Heart right ventricle (tissue), 16 donors: ENCODE measurements at regions not wholly inside any gene's neighbourhood (a gene's known extent, or its start where the extent isn't known, plus 50 kb on each side); places are given as distances from the start of the nearest gene placed in this dataset.

ENCODE experiments used
- ATAC-seq, 8 donors: fragments of 200-7000 bp; cut with Tn5 transposase; one replicate each; pipeline ENCODE4 v1.9.1; 2020; ENCODE audit warnings: mild to moderate bottlenecking in 8 of 8, moderate library complexity in 8 of 8, moderate number of reproducible peaks in 1 of 8
- DNase-seq, 2 donors: peaks; one replicate each; pipeline ENCODE4 v3.0.0-alpha.2; 2020
- H3K27ac ChIP-seq, 10 donors: fragments of 200-600 bp; sonication (generic) in 2 of 10; one replicate each; pipeline versions ENCODE4 v1.5.0 to v1.8.0; 2020 to 2022; ENCODE audit warnings: mild to moderate bottlenecking in 3 of 10
- H3K27me3 ChIP-seq, 7 donors: fragments of 200-600 bp; one replicate each; pipeline ENCODE4 v1.8.0; 2021 to 2022; ENCODE audit warnings: mild to moderate bottlenecking in 2 of 7
- H3K36me3 ChIP-seq, 9 donors: fragments of 200-600 bp; sonication (generic) in 1 of 9; one replicate each; pipeline versions ENCODE4 v1.5.0 to v1.8.0; 2020 to 2022; ENCODE audit warnings: mild to moderate bottlenecking in 2 of 9
- H3K4me1 ChIP-seq, 9 donors: fragments of 200-600 bp; sonication (generic) in 1 of 9; one replicate each; pipeline versions ENCODE4 v1.5.0 to v1.8.0; 2020 to 2022; ENCODE audit warnings: mild to moderate bottlenecking in 4 of 9
- H3K4me3 ChIP-seq, 10 donors: fragments of 200-600 bp; sonication (generic) in 2 of 10; one replicate each; pipeline versions ENCODE4 v1.5.0 to v1.8.0; 2020 to 2022; ENCODE audit warnings: mild to moderate bottlenecking in 7 of 10, moderate library complexity in 2 of 10
- H3K9me3 ChIP-seq, 11 donors: fragments of 200-600 bp in 10 of 11; sonication (generic) in 2 of 11; one replicate each; pipeline versions ENCODE4 v1.5.0 to v1.8.0; 2013 to 2022; ENCODE audit warnings: mild to moderate bottlenecking in 2 of 11, control low read depth in 1 of 11, moderate library complexity in 1 of 11
- CTCF ChIP-seq, 9 donors: fragments of 200-600 bp; sonication (generic) in 2 of 9; IDR thresholded peaks; one replicate each; pipeline versions ENCODE4 v1.5.0 to v1.8.0; 2021 to 2022; ENCODE audit warnings: antibody characterized with exemption in 9 of 9, mild to moderate bottlenecking in 5 of 9, moderate library complexity in 1 of 9
- WGBS, 2 donors: extraction: QIAGEN DNeasy Blood & Tissue Kit; methylation state at CpG; one replicate each; pipeline ENCODE4 v1.1.7; 2013; ENCODE audit warnings: inconsistent platforms in 1 of 2; 5-methylcytosine and 5-hydroxymethylcytosine counted together
- intact Hi-C, 10 donors: fragments of 100-400 bp; cut with DNase I; formaldehyde crosslinking; loops; one replicate each; pipeline versions ENCODE4 v1.11.1 to v1.14.2; 2022
- donor health status: Arrhythmogenic right ventricular cardiomyopathy.
- donor health status: ischemic (EF 13 %, LVEDD 7.1; RV severe dilation, severe dysfunction).
- donor health status: healthy with polysubstance abuse.
- donor health status: DM: no; HTN: yes; CAD: no.
- donor health status: DM: no; HTN: no; CAD: no.
- donor health status: ischemic (EF 25% LVEDD 6.9; RV normal size, moderate dysfunction).
- donor health status: ischemic (EF 25% LVEDD 5.7; RV mildly dilated, moderate dysfunction).
- donor health status: healthy.
- donor health status: DM: yes; HTN: yes; CAD: no.
- donor health status: Ischemic cardiomyopathy.
- donor health status: ischemic (EF 35%, LVEDD 5.7; RV mildly dilated, moderate dysfunction).
- donor health status: nonischemic (EF 11% LVEDD 7.7; RV severe dilation, severe dysfunction).
- donor health status: DM: yes; HTN: yes; CAD: no.
- donor health status: PGD.
- donor health status: ischemic (EF 29% LVEDD 5.4; RV normal size, mild dysfunction).
- donor health status: nonischemic (EF 23%, LVEDD 6.1; RV moderate dilation, normal function).

- Histone ChIP-seq H3K9me3 (peaks cover 0 to 9% (median 0%) of the 10 kb centered on the region in 11 donors), H3K4me1 (no peaks in the 10 kb centered on the region), H3K27ac (no peak overlapping the region), H3K4me3 (no peak overlapping the region), H3K27me3 (no peaks in the 10 kb centered on the region), H3K36me3 (no peaks in the 10 kb centered on the region)
- DNase-seq (no peak), ATAC-seq (no peak)
- 43 to 57% methylated on average over 2 of the region's 2 CpGs for WGBS, 2 donors
- no peak for TF ChIP-seq CTCF (IDR thresholded peaks at IDR 0.05)
- intact Hi-C loops, result no loop called here
Observed at GRCh38 chr14:53767566-53767965, 189.1 kb downstream of the BMP4 start.

DNA sequence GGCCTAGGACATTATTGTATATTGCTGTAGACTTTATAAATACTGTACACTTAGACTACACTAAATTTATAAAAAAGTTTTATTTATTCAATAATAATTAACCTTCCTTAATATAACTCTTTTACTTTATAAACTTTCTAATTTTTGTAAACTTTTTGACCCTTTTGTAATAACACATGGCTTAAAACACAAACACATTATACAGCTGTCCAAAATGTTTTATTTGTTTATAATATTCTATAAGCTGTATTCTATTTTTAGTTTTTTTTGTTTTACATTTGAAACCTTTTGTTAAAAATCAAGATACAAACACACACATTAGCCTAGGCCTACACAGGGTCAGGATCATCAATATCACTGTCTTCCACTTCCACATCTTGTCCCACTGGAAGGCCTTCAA lies 190.0 kb downstream of the BMP4 start:
- intact Hi-C loops, result no loop called here
- Histone ChIP-seq H3K27ac (no peak overlapping the region), H3K4me3 (no peak overlapping the region), H3K9me3 (peaks cover 0 to 18% (median 3%) of the 10 kb centered on the region in 11 donors), H3K4me1 (no peaks in the 10 kb centered on the region), H3K36me3 (no peaks in the 10 kb centered on the region), H3K27me3 (no peaks in the 10 kb centered on the region)
- no peak for TF ChIP-seq CTCF (IDR thresholded peaks at IDR 0.05)
- ATAC-seq (no peak), DNase-seq (no peak)

- H3K27me3 ChIP-seq, result no peaks in the 10 kb centered on the region
- peaks cover 0 to 23% (median 7%) of the 10 kb centered on the region in 11 donors for H3K9me3 ChIP-seq
- no peak overlapping the region for H3K27ac ChIP-seq
- no peak overlapping the region for H3K4me3 ChIP-seq
- DNase-seq (no peak), ATAC-seq (no peak)
- intact Hi-C loops, result no loop called here
- H3K4me1 ChIP-seq, result no peaks in the 10 kb centered on the region
- 91 to 98% methylated on average over 2 of the region's 2 CpGs for WGBS, 2 donors
- no peak for TF ChIP-seq CTCF (IDR thresholded peaks at IDR 0.05)
- no peaks in the 10 kb centered on the region for H3K36me3 ChIP-seq
Observed at GRCh38 chr14:53766106-53766505, 190.5 kb downstream of the BMP4 start.

DNA sequence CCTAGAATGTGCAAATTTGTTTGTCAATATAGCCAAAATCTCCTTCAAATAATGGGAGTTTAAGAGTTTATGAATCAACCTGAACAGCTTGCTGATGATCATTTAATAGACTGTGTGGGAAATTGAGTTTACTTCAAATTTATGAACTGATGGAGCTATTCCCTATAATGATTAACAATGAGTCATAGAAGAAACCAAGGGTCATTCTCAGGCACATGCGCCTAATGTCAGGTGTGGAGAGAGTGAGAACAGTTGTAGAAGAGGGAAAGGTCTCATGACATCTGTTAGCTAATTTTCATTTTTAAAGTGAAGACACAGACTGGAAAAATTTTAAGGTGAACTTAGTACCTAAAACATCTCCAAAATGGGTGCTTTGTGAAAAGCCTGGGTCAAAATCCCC lies 191.8 kb downstream of the BMP4 start:
- TF ChIP-seq CTCF (IDR thresholded peaks at IDR 0.05), result no peak
- H3K27ac ChIP-seq, result no peak overlapping the region
- intact Hi-C loops, result no loop called here
- ATAC-seq, result no peak
- no peak for DNase-seq
- H3K27me3 ChIP-seq, result no peaks in the 10 kb centered on the region
- H3K9me3 ChIP-seq, result peaks cover 0 to 33% (median 7%) of the 10 kb centered on the region in 11 donors
- no peaks in the 10 kb centered on the region for H3K36me3 ChIP-seq
- no peak overlapping the region for H3K4me3 ChIP-seq
- H3K4me1 ChIP-seq, result no peaks in the 10 kb centered on the region
- 96 to 97% methylated on average over 1 of the region's 1 CpG for WGBS, 2 donors

GRCh38 chr14:53758141-53758540 lies 198.5 kb downstream of the BMP4 start:
- H3K4me1 ChIP-seq, result no peaks in the 10 kb centered on the region
- DNase-seq (no peak), ATAC-seq (no peak)
- H3K4me3 ChIP-seq, result no peak overlapping the region
- no peak overlapping the region for H3K27ac ChIP-seq
- no peaks in the 10 kb centered on the region for H3K36me3 ChIP-seq
- peaks cover 0 to 48% (median 14%) of the 10 kb centered on the region in 11 donors for H3K9me3 ChIP-seq
- H3K27me3 ChIP-seq, result no peaks in the 10 kb centered on the region
- 86 to 89% methylated on average over 2 of the region's 2 CpGs for WGBS, 2 donors
- intact Hi-C loops, result no loop called here
- TF ChIP-seq CTCF (IDR thresholded peaks at IDR 0.05), result no peak
